GM23248 (cell line): ENCODE measurements at regions not wholly inside any gene's neighbourhood (a gene's known extent, or its start where the extent isn't known, plus 50 kb on each side); places are given as distances from the start of the nearest gene placed in this dataset.

Experiments
- EZH2 ChIP-seq: fragments of 200-600 bp; sonication (generic); IDR thresholded peaks from 2 replicates; pipeline ENCODE4 v1.6.1; 2018; ENCODE audit warnings: antibody characterized with exemption, mild to moderate bottlenecking; ENCODE audit not compliant: insufficient read depth, poor library complexity, severe bottlenecking
- EZH2phosphoT487 ChIP-seq: fragments of 200-600 bp; sonication (generic); IDR thresholded peaks from 2 replicates; pipeline ENCODE4 v1.6.1; 2018; ENCODE audit warnings: antibody characterized with exemption, moderate library complexity, mild to moderate bottlenecking, low read depth; ENCODE audit not compliant: insufficient read depth

GRCh38 chr5:28750251-28750650, 1711.9 kb upstream of the CDH9 start:
- TF ChIP-seq EZH2 (no peak), EZH2phosphoT487 (no peak)
